MM.1S (cell line): ENCODE measurements at regions not wholly inside any gene's neighbourhood (a gene's known extent, or its start where the extent isn't known, plus 50 kb on each side); places are given as distances from the start of the nearest gene placed in this dataset.

Experiments
- CTCF ChIP-seq: fragments of 300-600 bp; sonication (generic); IDR thresholded peaks from 2 replicates; pipeline ENCODE4 v1.5.1; 2016; ENCODE audit warnings: antibody characterized with exemption, low read length, mixed read lengths
- EZH2 ChIP-seq: fragments of 300-600 bp; sonication (generic); optimal IDR thresholded peaks from 2 replicates; pipeline ENCODE3; 2017; ENCODE audit warnings: low read depth, mild to moderate bottlenecking, antibody characterized with exemption, low read length, mixed read lengths

GRCh38 chr3:80439490-80439889 lies 671.7 kb upstream of the ROBO1 start:
- no peak for TF ChIP-seq CTCF
- no peak for TF ChIP-seq EZH2
